LoVo (cell line): ENCODE measurements at regions not wholly inside any gene's neighbourhood (a gene's known extent, or its start where the extent isn't known, plus 50 kb on each side); places are given as distances from the start of the nearest gene placed in this dataset.

ENCODE experiments used
- DNase-seq: peaks from one replicate; pipeline ENCODE4 v3.0.0-alpha.2; 2016; ENCODE audit warnings: low spot score

GRCh38 chr9:106657926-106658325 is 205.0 kb upstream of the ZNF462 start:
- DNase-seq: no peak

GRCh38 chr9:106668534-106668933 is 194.4 kb upstream of the ZNF462 start:
- no peak for DNase-seq

- DNase-seq: no peak
Measured at GRCh38 chr9:106669835-106670234, 193.1 kb upstream of the ZNF462 start.

- no peak for DNase-seq
Measured at GRCh38 chr9:106670418-106670817, 192.5 kb upstream of the ZNF462 start.

- DNase-seq: no peak
Measured at GRCh38 chr9:106675780-106676179, 187.2 kb upstream of the ZNF462 start.

GRCh38 chr9:106677374-106677773 is 185.6 kb upstream of the ZNF462 start:
- no peak for DNase-seq

GRCh38 chr9:106677830-106678229 is 185.1 kb upstream of the ZNF462 start:
- no peak for DNase-seq

GRCh38 chr9:106678273-106678672 is 184.7 kb upstream of the ZNF462 start:
- no peak for DNase-seq

- DNase-seq: no peak
Measured at GRCh38 chr9:106682420-106682819, 180.5 kb upstream of the ZNF462 start.

GRCh38 chr9:106683454-106683853 is 179.5 kb upstream of the ZNF462 start:
- DNase-seq: no peak

GRCh38 chr9:106684940-106685695 is 177.8 kb upstream of the ZNF462 start:
- DNase-seq: no peak

- DNase-seq: no peak
Measured at GRCh38 chr9:106689089-106689488, 173.9 kb upstream of the ZNF462 start.

- DNase-seq: no peak
Measured at GRCh38 chr9:106691627-106692026, 171.3 kb upstream of the ZNF462 start.

GRCh38 chr9:106693558-106693957 is 169.4 kb upstream of the ZNF462 start:
- DNase-seq: no peak

- DNase-seq: no peak
Measured at GRCh38 chr9:106696804-106697203, 166.2 kb upstream of the ZNF462 start.

- DNase-seq: no peak
Measured at GRCh38 chr9:106697390-106697749, 165.6 kb upstream of the ZNF462 start.

GRCh38 chr9:106697750-106698502 is 165.0 kb upstream of the ZNF462 start:
- no peak for DNase-seq

GRCh38 chr9:106700676-106701075 is 162.3 kb upstream of the ZNF462 start:
- DNase-seq: no peak

- no peak for DNase-seq
Measured at GRCh38 chr9:106701611-106702010, 161.4 kb upstream of the ZNF462 start.

GRCh38 chr9:106704056-106704615 is 158.8 kb upstream of the ZNF462 start:
- DNase-seq: no peak

- no peak for DNase-seq
Measured at GRCh38 chr9:106707291-106707690, 155.7 kb upstream of the ZNF462 start.

- no peak for DNase-seq
Measured at GRCh38 chr9:106707738-106708474, 155.1 kb upstream of the ZNF462 start.
